ENCODE measurements at regions not wholly inside any gene's neighbourhood (a gene's known extent, or its start where the extent isn't known, plus 50 kb on each side); places are given as distances from the start of the nearest gene placed in this dataset.

DNA sequence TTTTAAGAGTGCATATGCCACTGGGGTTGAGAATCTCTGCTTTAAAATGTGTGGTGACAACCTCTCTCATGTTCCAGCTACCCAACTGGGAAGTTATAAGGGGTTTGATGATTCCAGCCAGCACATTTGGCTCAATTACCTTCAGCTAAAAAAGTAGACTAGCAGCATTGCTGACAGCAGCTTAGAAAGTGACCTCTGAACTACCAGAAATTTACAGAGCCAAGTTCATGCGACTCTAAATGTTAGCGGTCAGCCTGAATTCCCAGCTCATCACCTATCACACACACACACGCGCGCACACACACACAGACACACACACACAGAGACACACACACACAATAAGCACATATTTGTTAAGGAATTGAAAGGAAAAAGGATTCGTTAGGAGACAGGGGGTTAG is 377.5 kb downstream of the TMEM167A start:
- 91 to 93% methylated on average over 6 of the region's 6 CpGs for WGBS, 2 donors
- no peaks in the 10 kb centered on the region for H3K4me1 ChIP-seq (ENCODE audit: control insufficient read depth in 5 of 5, insufficient read depth in 5 of 5, low read length in 5 of 5)
- no peaks in the 10 kb centered on the region for H3K27me3 ChIP-seq (ENCODE audit: control insufficient read depth in 3 of 3, insufficient read depth in 3 of 3, low read length in 2 of 3)
- no peak overlapping the region for H3K4me3 ChIP-seq
- H3K27ac ChIP-seq (ENCODE audit: low read depth in 1 of 2, low read length in 1 of 2) = no peak overlapping the region
- H3K9me3 ChIP-seq (ENCODE audit: control insufficient read depth in 4 of 4, insufficient read depth in 3 of 4, low read length in 3 of 4) = peaks cover 0 to 4% (median 0%) of the 10 kb centered on the region in 4 donors
- DNase-seq (no peak), ATAC-seq (ENCODE audit: insufficient read depth, low FRiP score) (no peak)
- H3K9ac ChIP-seq (ENCODE audit: insufficient read depth in 1 of 2, low read length in 2 of 2) = no peak overlapping the region
- H3K36me3 ChIP-seq (ENCODE audit: control insufficient read depth in 4 of 4, insufficient read depth in 4 of 4, low read length in 4 of 4) = no peaks in the 10 kb centered on the region
- TF ChIP-seq, protein P1, sequence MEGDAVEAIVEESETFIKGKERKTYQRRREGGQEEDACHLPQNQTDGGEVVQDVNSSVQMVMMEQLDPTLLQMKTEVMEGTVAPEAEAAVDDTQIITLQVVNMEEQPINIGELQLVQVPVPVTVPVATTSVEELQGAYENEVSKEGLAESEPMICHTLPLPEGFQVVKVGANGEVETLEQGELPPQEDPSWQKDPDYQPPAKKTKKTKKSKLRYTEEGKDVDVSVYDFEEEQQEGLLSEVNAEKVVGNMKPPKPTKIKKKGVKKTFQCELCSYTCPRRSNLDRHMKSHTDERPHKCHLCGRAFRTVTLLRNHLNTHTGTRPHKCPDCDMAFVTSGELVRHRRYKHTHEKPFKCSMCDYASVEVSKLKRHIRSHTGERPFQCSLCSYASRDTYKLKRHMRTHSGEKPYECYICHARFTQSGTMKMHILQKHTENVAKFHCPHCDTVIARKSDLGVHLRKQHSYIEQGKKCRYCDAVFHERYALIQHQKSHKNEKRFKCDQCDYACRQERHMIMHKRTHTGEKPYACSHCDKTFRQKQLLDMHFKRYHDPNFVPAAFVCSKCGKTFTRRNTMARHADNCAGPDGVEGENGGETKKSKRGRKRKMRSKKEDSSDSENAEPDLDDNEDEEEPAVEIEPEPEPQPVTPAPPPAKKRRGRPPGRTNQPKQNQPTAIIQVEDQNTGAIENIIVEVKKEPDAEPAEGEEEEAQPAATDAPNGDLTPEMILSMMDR (IDR thresholded peaks at IDR 0.05; ENCODE audit: control extremely low read depth, extremely low read depth) = no peak

DNA sequence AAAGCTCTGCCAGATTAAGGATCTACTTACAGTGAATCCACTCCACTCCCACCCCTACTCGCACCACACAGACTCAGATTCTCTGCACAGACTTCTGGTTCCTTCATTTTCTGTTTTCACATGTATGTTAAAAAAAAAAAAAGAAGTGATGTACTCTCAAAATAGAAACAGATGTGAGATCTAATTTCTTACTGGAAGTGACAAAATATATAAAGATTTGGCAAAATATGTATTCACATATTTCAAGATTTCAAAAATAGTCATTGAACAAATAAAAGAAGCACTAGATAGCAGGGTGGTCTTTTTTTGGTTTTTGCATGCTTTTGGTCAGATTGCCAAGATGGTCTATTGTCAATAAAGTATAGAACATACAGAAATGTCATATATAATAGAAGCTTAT is 379.2 kb downstream of the TMEM167A start:
- DNase-seq = no peak
- ATAC-seq (ENCODE audit: insufficient read depth, low FRiP score) = no peak
- peaks cover 0 to 4% (median 0%) of the 10 kb centered on the region in 4 donors for H3K9me3 ChIP-seq (ENCODE audit: control insufficient read depth in 4 of 4, insufficient read depth in 3 of 4, low read length in 3 of 4)
- 77 to 78% methylated on average over 1 of the region's 1 CpG for WGBS, 2 donors
- TF ChIP-seq, protein P1 (IDR thresholded peaks at IDR 0.05; ENCODE audit: control extremely low read depth, extremely low read depth) = no peak
- no peaks in the 10 kb centered on the region for H3K36me3 ChIP-seq (ENCODE audit: control insufficient read depth in 4 of 4, insufficient read depth in 4 of 4, low read length in 4 of 4)
- H3K27me3 ChIP-seq (ENCODE audit: control insufficient read depth in 3 of 3, insufficient read depth in 3 of 3, low read length in 2 of 3) = no peaks in the 10 kb centered on the region
- no peak overlapping the region for H3K9ac ChIP-seq (ENCODE audit: insufficient read depth in 1 of 2, low read length in 2 of 2)
- no peak overlapping the region for H3K4me3 ChIP-seq
- H3K27ac ChIP-seq (ENCODE audit: low read depth in 1 of 2, low read length in 1 of 2) = no peak overlapping the region
- H3K4me1 ChIP-seq (ENCODE audit: control insufficient read depth in 5 of 5, insufficient read depth in 5 of 5, low read length in 5 of 5) = no peaks in the 10 kb centered on the region

DNA sequence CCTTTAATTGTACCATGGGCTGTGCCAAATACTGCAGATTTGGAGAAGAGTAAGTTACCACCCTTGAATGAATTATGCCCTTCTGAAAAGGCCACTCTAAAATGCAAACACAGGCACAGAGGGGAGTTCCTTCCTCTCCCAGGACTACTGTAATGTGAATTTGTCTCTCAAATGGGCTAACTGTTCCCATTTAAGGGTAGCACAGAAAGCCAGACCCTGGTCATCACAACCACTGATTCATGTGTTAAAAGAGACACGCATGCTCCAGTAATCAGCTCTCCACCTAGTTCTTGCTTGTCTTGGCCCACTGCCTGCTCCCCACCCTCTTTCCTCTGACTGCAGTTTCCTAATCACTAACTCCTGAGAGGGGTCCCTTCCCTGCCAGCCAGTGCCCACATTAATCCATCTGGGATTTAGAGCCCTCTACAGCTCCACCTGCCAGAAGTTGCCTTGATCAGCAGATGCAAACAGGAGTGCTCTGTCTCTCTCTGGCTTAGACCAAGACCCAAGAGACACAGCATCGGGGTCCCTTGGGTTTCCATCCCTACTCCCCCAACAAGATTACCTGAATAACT is 382.4 kb downstream of the TMEM167A start:
- peaks cover 0 to 1% (median 0%) of the 10 kb centered on the region in 4 donors for H3K9me3 ChIP-seq (ENCODE audit: control insufficient read depth in 4 of 4, insufficient read depth in 3 of 4, low read length in 3 of 4)
- no peak overlapping the region for H3K4me3 ChIP-seq
- no peaks in the 10 kb centered on the region for H3K36me3 ChIP-seq (ENCODE audit: control insufficient read depth in 4 of 4, insufficient read depth in 4 of 4, low read length in 4 of 4)
- ATAC-seq (ENCODE audit: insufficient read depth, low FRiP score) (peak; percentile 19), DNase-seq (no peak)
- 83 to 91% methylated on average over 2 of the region's 2 CpGs for WGBS, 2 donors
- TF ChIP-seq, protein P1 (IDR thresholded peaks at IDR 0.05; ENCODE audit: control extremely low read depth, extremely low read depth) = no peak
- no peak overlapping the region for H3K27ac ChIP-seq (ENCODE audit: low read depth in 1 of 2, low read length in 1 of 2)
- peaks cover 0 to 4% (median 0%) of the 10 kb centered on the region in 5 donors for H3K4me1 ChIP-seq (ENCODE audit: control insufficient read depth in 5 of 5, insufficient read depth in 5 of 5, low read length in 5 of 5)
- no peak overlapping the region for H3K9ac ChIP-seq (ENCODE audit: insufficient read depth in 1 of 2, low read length in 2 of 2)
- H3K27me3 ChIP-seq (ENCODE audit: control insufficient read depth in 3 of 3, insufficient read depth in 3 of 3, low read length in 2 of 3) = no peaks in the 10 kb centered on the region

DNA sequence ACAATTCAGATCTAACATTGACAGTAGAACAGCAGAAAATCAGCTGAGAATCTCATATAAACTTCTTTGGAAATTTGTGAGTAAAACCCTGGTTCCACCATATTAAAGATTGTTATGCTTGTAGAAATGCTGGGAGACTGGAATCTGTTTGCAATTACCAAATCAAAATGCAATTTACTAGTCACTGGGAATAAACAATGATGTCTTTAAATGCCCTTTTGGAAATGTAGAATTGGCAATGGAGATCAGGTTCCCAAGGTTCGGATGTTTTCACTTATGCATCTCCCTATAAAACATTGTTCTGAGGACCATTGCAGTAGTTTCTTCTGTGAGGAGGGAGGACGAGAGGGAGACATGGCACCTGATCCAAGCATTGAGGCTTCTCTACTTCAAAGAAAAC is 384.4 kb downstream of the TMEM167A start:
- ATAC-seq (ENCODE audit: insufficient read depth, low FRiP score) = no peak
- no peak overlapping the region for H3K27ac ChIP-seq (ENCODE audit: low read depth in 1 of 2, low read length in 1 of 2)

More for the DNA sequence above, 384.4 kb downstream of the TMEM167A start:
- no peak overlapping the region for H3K4me3 ChIP-seq
- no peak for DNase-seq
- TF ChIP-seq, protein P1 (IDR thresholded peaks at IDR 0.05; ENCODE audit: control extremely low read depth, extremely low read depth) = no peak
- no peak overlapping the region for H3K9ac ChIP-seq (ENCODE audit: insufficient read depth in 1 of 2, low read length in 2 of 2)
- no peaks in the 10 kb centered on the region for H3K36me3 ChIP-seq (ENCODE audit: control insufficient read depth in 4 of 4, insufficient read depth in 4 of 4, low read length in 4 of 4)
- H3K4me1 ChIP-seq (ENCODE audit: control insufficient read depth in 5 of 5, insufficient read depth in 5 of 5, low read length in 5 of 5) = peaks cover 0 to 5% (median 0%) of the 10 kb centered on the region in 5 donors
- no peaks in the 10 kb centered on the region for H3K9me3 ChIP-seq (ENCODE audit: control insufficient read depth in 4 of 4, insufficient read depth in 3 of 4, low read length in 3 of 4)
- WGBS, 2 donors = 87 to 90% methylated on average over 2 of the region's 2 CpGs
- no peaks in the 10 kb centered on the region for H3K27me3 ChIP-seq (ENCODE audit: control insufficient read depth in 3 of 3, insufficient read depth in 3 of 3, low read length in 2 of 3)
